GM19240 (cell line): ENCODE measurements at regions not wholly inside any gene's neighbourhood (a gene's known extent, or its start where the extent isn't known, plus 50 kb on each side); places are given as distances from the start of the nearest gene placed in this dataset.

Experiments
- DNase-seq: peaks from one replicate; pipeline ENCODE4 v3.0.0; 2011; ENCODE audit warnings: low spot score; ENCODE audit not compliant: insufficient read length

DNA sequence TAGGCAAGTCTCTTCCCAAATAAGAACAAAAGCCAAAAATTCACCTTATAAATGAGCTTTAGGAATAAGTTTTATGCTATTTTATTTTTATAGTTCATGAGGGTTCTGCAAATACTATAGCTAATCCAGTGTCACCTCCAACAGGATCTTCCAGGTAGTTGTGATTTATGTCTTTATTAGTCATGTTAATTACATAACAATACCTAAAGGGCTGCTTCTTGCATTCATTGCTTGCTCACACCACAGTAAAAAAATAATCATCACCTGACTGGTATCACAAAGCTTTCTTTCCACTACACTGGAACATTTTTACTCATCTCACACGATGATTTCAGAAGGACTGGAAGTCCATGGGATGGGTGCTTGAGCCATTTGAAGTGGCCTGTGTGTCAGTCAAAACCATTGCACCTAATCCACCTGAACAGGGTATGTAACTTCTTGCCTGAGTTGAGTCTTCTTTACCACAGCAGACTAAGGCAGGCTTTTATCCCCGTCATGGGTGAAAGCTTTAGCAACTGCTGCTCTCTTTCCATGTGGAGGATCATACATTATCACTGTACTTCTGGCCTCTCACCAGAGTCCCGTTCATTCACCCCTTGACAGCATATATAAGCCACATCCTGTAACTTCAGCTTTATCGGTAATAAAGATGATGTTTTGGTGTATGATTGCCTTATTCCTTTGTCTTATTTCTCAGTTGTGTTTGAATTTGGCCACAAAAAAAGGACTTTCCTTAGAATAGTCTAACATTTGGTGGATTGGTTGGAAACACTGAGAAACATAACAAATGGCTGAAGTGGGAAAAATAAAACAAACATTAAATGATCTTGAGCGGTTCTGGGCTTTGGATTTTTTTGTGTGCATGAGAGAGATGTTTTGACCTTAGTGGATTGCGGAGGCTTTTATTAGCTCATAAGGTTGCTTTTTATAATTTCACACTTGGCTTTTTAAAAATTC is 382.6 kb upstream of the THBS1 start:
- no peak for DNase-seq

- no peak for DNase-seq
These were observed 381.8 kb upstream of the THBS1 start for GRCh38 chr15:39199076-39199475.

DNA sequence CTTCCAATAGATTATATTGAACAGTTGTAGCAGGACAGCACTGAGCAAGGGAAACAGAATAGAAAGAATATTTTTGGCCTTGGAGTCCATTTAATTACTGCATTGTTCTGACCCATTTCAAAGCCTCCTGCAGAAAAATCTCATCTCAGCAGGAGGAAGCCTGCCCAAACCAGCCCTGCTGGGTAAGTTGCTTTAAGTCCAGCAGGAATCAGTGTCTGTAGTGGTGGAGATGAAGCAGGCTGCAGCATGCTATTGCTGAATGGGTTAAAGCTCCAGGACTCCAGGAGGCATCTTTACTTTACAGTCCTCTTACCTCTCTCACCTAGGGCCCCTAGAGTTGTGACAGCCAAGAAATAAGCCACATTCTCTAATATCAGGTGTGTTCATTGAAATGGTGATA is 380.3 kb upstream of the THBS1 start:
- DNase-seq = no peak

DNA sequence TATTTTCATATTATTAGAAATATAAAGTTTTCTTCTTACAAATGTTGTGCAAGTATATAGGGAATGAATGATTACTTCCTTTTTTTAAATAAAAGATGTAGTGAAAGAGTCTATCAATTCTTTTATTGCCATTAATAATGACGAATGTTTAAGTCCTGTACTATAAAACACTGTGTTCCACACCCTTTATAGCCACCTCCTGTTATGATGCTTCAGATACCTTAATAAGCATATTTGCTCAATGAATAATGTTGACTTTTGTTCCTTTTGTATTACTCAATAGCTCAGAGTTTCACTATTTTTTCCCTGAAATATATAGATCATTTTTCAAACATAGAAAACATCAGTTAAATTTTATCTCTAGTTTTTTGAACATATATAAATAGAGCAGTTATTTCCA is 378.2 kb upstream of the THBS1 start:
- DNase-seq = no peak

DNA sequence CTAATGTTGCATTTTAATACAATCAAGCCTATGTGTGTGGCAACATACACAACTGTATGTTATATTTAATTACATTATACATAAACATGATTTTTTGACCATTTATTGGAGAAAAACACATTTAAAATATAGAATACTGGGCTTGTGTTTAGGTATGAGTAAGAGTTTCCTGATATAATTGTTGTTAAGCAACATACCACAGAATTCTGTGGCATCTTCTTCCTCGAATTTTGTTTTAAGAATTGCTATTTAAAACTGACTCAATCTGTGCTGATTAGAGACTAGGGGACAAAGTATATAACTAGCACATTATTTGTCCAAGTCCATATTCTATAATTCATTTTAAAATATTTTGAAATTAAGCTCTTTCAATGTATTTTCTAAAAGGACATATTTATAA is 376.8 kb upstream of the THBS1 start:
- DNase-seq = no peak

DNA sequence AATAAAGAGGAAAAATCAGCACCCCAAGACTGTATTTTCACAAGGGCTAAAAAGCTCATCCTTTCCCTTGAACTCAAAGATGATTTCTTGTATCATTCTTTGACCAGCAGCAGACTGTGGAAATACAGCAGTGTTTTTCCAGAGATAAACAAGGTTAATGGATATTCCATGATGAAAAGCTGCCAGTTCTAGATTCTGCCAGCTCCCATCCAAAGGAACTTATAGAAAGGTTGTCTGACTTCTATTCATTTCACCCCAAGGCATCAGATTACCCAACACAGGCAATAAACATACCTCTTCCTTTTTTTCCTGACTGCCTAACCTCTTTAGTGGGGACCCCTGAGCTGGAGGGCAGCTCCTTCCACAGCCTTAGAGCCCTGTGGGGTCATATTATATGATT is 375.8 kb upstream of the THBS1 start:
- no peak for DNase-seq

DNA sequence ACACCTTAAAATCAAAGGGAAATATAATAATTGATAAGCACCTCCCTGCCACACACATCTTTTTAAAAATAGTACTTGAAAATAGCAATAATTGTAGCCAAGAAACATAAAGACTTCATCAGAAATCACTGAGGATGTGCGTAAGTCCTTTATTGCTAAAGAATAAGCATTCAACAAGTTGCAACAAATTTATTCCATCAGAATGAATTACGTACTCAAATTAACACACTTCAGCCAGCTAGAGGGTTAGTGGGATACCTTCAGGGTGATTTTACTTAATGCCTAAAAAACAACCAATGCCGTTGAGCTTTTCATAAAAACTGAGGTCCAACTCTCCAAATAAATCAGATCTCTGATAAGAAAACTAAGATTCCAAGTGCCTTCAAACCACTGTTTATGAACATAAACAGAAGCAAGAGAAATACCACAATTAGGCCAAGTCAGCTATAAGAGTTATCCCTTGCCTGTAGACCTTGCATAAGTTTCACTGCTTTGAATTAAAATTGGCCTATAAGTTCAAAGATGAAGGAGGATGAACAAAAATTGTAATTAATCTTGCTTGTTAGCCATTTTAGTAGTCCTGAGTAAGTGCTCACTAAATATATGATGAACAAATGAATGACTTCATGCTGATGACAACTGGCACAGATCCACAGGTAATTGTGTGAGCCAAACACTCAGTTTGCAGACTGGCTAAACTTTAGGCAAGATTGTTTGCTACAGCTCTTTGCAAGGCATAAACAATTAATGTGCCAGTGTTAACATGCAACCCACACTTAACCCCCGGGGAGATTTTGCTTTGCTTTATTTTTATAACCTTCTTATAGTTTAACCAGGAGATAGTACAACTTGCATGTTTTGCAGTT is 375.1 kb upstream of the THBS1 start:
- DNase-seq = no peak

GRCh38 chr15:39207532-39208115 is 373.3 kb upstream of the THBS1 start:
- no peak for DNase-seq

DNA sequence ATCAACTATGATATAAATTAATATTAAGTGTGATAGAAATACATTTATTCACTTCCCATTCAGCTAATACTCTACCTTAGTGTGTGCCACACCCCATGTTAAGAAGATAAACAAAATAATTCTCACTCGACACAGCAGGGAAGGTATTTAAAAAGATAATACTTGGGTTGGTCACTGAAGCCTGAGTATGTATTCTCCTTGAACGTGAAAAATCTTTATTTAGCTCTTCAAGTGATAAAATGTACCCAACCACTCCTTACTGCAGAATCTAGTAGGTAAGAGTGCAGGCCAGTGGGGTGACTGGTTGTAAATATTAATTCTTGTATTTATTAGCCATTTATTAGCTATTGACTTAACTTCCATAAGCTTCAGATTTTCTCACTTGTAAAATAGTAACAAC is 372.7 kb upstream of the THBS1 start:
- no peak for DNase-seq

DNA sequence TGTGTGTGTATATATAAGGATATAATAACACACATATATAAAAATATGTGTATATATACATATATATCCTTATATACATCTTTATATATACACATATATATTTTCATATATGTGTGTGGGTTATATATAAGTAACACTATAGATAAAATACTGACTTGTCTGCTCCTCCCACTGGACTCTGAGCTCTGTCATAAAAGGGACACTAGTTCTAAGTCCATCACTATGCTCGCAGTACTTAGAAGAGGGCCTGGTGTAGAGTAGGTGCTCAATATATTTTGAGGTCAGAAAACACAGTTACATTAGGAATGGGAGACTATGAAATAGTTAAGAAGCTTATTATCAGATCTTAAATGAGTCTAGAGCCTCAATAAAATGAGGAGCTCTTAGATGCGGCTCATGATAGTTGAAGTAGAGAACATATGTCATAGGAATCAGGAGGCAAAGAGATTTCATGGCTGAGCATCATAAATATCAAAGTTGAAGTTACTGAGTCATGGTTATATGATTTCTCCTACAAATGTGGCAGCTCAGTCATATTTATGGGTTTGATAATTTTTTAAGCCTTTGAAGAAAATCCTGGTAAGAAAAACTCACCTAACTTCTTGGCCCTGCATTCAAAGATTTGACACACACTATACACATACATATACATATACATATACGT is 371.2 kb upstream of the THBS1 start:
- DNase-seq = no peak

GRCh38 chr15:39211108-39211979 is 369.5 kb upstream of the THBS1 start:
- DNase-seq = no peak

DNA sequence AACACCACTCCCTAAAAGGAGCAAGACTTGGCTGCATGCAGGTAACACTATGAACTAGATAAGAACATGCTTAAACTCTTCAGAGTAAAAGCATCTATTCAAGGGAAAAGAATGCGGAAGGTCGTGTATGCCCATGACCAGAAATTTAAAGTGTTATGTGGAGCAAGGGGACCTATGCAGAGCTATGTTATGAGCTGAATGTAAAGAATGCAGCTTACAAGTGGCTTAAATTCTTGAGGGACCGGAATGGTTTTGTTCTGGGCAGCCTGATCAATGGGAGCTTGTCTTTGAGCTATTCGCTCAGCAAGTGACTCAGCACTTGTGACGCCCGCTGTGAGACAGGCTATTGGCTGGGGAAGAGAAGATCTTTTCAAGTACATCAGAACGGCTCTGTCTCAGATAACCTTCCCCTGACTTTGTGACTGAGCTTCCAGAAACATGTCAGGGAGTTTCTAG is 367.5 kb upstream of the THBS1 start:
- DNase-seq = no peak

DNA sequence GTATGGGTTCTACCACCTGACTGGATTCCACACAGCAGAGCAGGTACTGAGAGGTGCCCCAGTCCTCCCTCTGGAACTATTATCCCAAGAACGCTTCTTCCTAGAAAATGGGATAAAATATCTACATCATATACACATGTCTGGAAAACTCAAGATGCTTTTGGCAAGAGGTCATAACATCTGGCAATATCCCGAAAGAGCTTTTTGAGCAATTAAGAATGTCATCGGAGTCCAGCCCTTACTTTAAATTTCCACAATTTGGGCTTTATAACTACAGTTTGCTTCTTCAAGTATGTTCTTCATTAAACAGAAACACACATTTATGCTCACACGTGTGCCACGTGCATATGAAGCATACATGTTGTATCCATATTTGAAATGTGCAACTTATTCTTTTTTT is 365.9 kb upstream of the THBS1 start:
- no peak for DNase-seq

GRCh38 chr15:39216816-39217215 is 364.1 kb upstream of the THBS1 start:
- no peak for DNase-seq

GRCh38 chr15:39219608-39220007 is 361.3 kb upstream of the THBS1 start:
- no peak for DNase-seq

DNA sequence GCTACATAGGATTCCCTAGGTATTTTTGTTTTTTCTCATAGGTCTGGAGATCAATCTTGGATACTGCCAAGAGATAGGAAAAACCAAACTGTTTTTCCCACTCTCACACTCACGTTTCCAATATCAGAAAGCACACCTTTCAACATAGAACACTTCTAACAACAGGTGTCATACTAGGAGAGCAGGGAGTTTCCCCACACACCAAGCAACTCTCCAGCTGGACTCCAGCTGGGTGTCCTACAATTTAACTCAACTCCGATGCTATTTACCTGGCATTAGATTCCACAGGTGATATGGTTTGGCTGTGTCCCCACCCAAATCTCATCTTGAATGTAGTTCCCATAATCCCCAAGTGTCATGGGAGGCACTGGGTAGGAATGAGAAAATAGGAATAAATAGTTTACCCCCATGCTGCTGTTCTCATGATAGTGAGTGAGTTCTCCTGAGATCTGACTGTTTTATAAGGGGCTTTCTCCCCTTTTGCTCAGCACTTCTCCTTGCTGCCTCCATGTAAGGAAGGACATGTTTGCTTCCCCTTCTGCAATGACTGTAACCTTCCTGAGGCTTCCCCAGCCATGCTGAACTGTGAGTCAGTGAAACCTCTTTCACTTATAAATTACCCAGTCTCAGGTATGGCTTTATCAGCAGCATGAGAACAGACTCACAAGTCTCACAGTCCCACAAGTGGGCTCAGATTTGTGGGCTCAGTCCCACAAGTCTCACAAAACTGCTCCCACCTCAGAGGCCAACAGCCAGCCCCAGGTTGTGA is 354.5 kb upstream of the THBS1 start:
- no peak for DNase-seq

DNA sequence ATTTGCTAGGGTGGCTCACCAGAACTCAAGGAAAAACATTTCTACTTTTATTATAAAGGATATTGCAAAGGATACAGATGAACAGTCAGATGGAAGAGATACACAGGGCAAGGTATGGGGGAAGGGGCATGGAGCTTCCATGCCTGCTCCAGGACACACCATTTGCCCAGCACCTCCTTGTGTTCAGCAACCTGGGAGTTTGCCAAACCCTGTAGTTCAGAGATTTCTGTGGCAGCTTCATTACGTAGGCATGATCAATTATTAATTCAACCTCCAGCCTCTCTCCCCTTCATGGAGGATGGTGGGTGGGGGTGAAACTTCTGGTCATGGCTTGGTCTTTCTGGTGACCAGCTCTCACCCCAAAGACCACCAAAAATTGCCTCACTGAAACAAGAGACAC is 353.9 kb upstream of the THBS1 start:
- no peak for DNase-seq

- no peak for DNase-seq
These were observed 352.0 kb upstream of the THBS1 start for GRCh38 chr15:39228889-39229288.

GRCh38 chr15:39230205-39230907 is 350.5 kb upstream of the THBS1 start:
- DNase-seq = no peak
